K562 (cell line): ENCODE measurements at regions not wholly inside any gene's neighbourhood (a gene's known extent, or its start where the extent isn't known, plus 50 kb on each side); places are given as distances from the start of the nearest gene placed in this dataset.

ENCODE experiments used
- ATAC-seq: fragments of 200-7000 bp; cut with Tn5 transposase; 3 replicates; pipeline ENCODE4 v1.9.1; 2020; ENCODE audit warnings: moderate library complexity
- BruUV-seq: library from RNA; stranded (reverse); fragments of 400-500 nt; replicated peaks from 2 replicates; lab custom pipeline; 2021; lab: Mats Ljungman, UMichigan
- CTCF ChIA-PET: fragments of 300-600 bp; formaldehyde crosslinking; extraction: SDS; loops from one replicate; lab custom pipeline; 2021; ENCODE audit warnings: low intra/inter-chr PET ratio; lab: Yijun Ruan, JAX
- POLR2A ChIA-PET: fragments of 300-600, 350-650 bp; sonication (Branson Sonifier 250); formaldehyde crosslinking; extraction: SDS; loops from one replicate; lab custom pipeline; 2021; ENCODE audit warnings: antibody characterized with exemption, inconsistent platforms; lab: Yijun Ruan, JAX
- DNase-seq, 4 experiments: peaks; one replicate each; pipeline versions ENCODE4 v3.0.0 to v3.0.0-alpha.2; 2011 to 2018; ENCODE audit warnings: low spot score in 3 of 4, mixed read lengths in 3 of 4; ENCODE audit errors: extremely low read depth in 1 of 4
- FAIRE-seq: peaks from 2 replicates; lab custom pipeline; 2011; peaks lifted over from hg19 to GRCh38; lab: Jason Lieb, UNC
- H2AFZ ChIP-seq: 2 replicates; pipeline ENCODE4 v1.6.0; 2011; ENCODE audit warnings: low read depth, low read length, control low read depth, inconsistent platforms
- H3K27ac ChIP-seq: fragments of 200-600 bp; 3 replicates; pipeline ENCODE4 v1.8.0; 2011; ENCODE audit warnings: low read depth, mild to moderate bottlenecking, control low read depth, inconsistent platforms, low read length, moderate library complexity, mixed read lengths; ENCODE audit errors: extremely low read depth
- H3K27me3 ChIP-seq, 2 experiments: fragments of 300-600 bp in 1 of 2; 2 replicates in 1 of 2; 3 replicates in 1 of 2; pipeline versions ENCODE4 v1.6.0 to v1.8.0; 2011; ENCODE audit warnings: inconsistent platforms in 2 of 2, low read length in 2 of 2, mild to moderate bottlenecking in 1 of 2, mixed read lengths in 1 of 2, moderate library complexity in 1 of 2; ENCODE audit not compliant: control insufficient read depth in 2 of 2, insufficient read depth in 2 of 2
- H3K36me3 ChIP-seq: fragments of 300-600 bp; 3 replicates; pipeline ENCODE4 v1.8.0; 2011; ENCODE audit warnings: mild to moderate bottlenecking, low read length, inconsistent platforms; ENCODE audit not compliant: control insufficient read depth, insufficient read depth
- H3K4me1 ChIP-seq, 2 experiments: fragments of 200-600 bp in 1 of 2; replicated peaks in 1 of 2; 2 replicates in 1 of 2; 3 replicates in 1 of 2; pipeline versions ENCODE4 v1.5.1 to v1.8.0; 2011; ENCODE audit warnings: inconsistent platforms in 2 of 2, low read length in 2 of 2, mild to moderate bottlenecking in 1 of 2, mixed read lengths in 1 of 2, moderate library complexity in 1 of 2; ENCODE audit not compliant: control insufficient read depth in 2 of 2, insufficient read depth in 2 of 2
- H3K4me2 ChIP-seq: 2 replicates; pipeline ENCODE4 v1.6.1; 2011; ENCODE audit warnings: low read length, control low read depth, inconsistent platforms, mixed read lengths; ENCODE audit not compliant: insufficient read depth
- H3K4me3 ChIP-seq: fragments of 200-600 bp; sonication (generic), shearing (Covaris generic); 2 replicates; pipeline ENCODE4 v1.5.1; 2016; ENCODE audit warnings: control low read depth, inconsistent platforms
- H3K79me2 ChIP-seq: fragments of 200-600 bp; 3 replicates; pipeline ENCODE4 v1.8.0; 2011; ENCODE audit warnings: low read length, inconsistent platforms; ENCODE audit not compliant: control insufficient read depth, insufficient read depth
- H3K9ac ChIP-seq, 2 experiments: 2 replicates each; pipeline versions ENCODE4 v1.6.0 to v1.6.1; 2011; ENCODE audit warnings: low read depth in 2 of 2, low read length in 2 of 2, control low read depth in 1 of 2, inconsistent platforms in 1 of 2, mild to moderate bottlenecking in 1 of 2, mixed read lengths in 1 of 2; ENCODE audit not compliant: insufficient read depth in 1 of 2
- H3K9me1 ChIP-seq: one replicate; pipeline ENCODE4 v1.6.0; 2011; ENCODE audit warnings: inconsistent platforms, mild to moderate bottlenecking, low read length, moderate library complexity; ENCODE audit not compliant: control insufficient read depth, insufficient read depth
- H3K9me3 ChIP-seq: replicated peaks from 2 replicates; pipeline ENCODE4 v1.5.1; 2011; ENCODE audit warnings: low read depth, low read length, inconsistent platforms; ENCODE audit not compliant: control insufficient read depth, insufficient read depth
- H4K20me1 ChIP-seq: replicated peaks from 2 replicates; pipeline ENCODE4 v1.6.1; 2011; ENCODE audit warnings: low read length, inconsistent platforms, mixed read lengths; ENCODE audit not compliant: control insufficient read depth, insufficient read depth
- DMBX1 ChIP-seq: fragments of 250-450 bp; sonication (Bioruptor Pico); IDR thresholded peaks from 2 replicates; pipeline ENCODE4 v1.8.0; 2022; ENCODE audit warnings: inconsistent platforms, mild to moderate bottlenecking, moderate library complexity, borderline replicate concordance
- ZEB2 ChIP-seq: fragments of 450-650 bp; IDR thresholded peaks from 2 replicates; pipeline ENCODE4 v1.6.1; 2016
- ZFP30 ChIP-seq: fragments of 250-450 bp; sonication (Bioruptor Pico); IDR thresholded peaks from 2 replicates; pipeline ENCODE4 v1.8.0; 2022; ENCODE audit warnings: moderate library complexity, mild to moderate bottlenecking, inconsistent platforms, borderline replicate concordance
- ZNF175 ChIP-seq: fragments of 200-800 bp; sonication (Bioruptor generic); IDR thresholded peaks from 2 replicates; pipeline ENCODE4 v1.6.1; 2016; ENCODE audit warnings: low read depth, mild to moderate bottlenecking, missing genetic modification characterization, missing compliant biosample characterization
- WGBS: fragments of 100-300 bp; shearing (Covaris generic); methylation state at CpG from one replicate; pipeline ENCODE4 v1.1.6; 2016; ENCODE audit warnings: low coverage, mixed read lengths; ENCODE audit not compliant: insufficient coverage; ENCODE audit errors: missing lambda C conversion rate; 5-methylcytosine and 5-hydroxymethylcytosine counted together
- in situ Hi-C: fragments of 300-500 bp; cut with MboI; formaldehyde crosslinking; loops from 4 replicates; pipeline ENCODE4 v1.15.0; 2018; ENCODE audit warnings: inconsistent platforms, mixed read lengths
- intact Hi-C: fragments of 100-400 bp; cut with micrococcal nuclease; formaldehyde crosslinking; loops from 2 replicates; pipeline ENCODE4 v1.14.2; 2022
- TF ChIP-seq, protein P1 (sequence below): fragments of 200-400 bp; formaldehyde crosslinking; IDR thresholded peaks from 2 replicates; pipeline ENCODE4 v1.6.1; 2017; ENCODE audit warnings: mild to moderate bottlenecking, low read depth, low read length, moderate library complexity

DNA sequence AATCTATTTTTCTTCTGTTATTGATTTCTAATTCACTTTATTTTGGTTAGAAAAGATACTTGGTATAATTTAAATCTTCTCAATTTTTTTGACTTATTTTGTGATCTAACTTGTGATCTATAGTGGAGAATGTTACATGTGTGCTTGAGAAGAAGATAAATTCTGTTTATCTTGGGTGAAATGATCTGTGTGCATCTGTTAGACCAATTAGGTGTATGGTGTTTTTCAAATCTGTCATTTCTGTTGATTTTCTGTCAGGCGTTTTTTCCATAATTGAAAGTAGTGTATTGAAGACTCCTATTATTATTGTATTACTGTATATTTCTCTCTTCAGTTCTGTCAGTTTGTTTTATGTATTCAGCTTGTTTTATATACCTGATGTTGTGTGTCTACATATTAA lies 1668.3 kb downstream of the PLA2G4A start:
- H3K36me3 ChIP-seq = no peaks in the 10 kb centered on the region
- ChIA-PET CTCF (no interaction called here), POLR2A (no interaction called here)
- no TSS peak for BruUV-seq
- H3K27ac ChIP-seq = no peak overlapping the region
- H3K79me2 ChIP-seq = no peaks in the 10 kb centered on the region
- H4K20me1 ChIP-seq = no peaks in the 10 kb centered on the region
- H3K4me2 ChIP-seq = no peak overlapping the region
- H3K9me1 ChIP-seq = no peaks in the 10 kb centered on the region
- H3K9me3 ChIP-seq = 0 out of 2 replicates have a peak, but pooled peaks cover 3% of the 10 kb centered on the region
- DNase-seq (no peak), FAIRE-seq (no peak)
- H3K4me3 ChIP-seq = no peak overlapping the region
- no peaks in the 10 kb centered on the region for H3K4me1 ChIP-seq
- intact Hi-C loops = no loop called here
- H3K9ac ChIP-seq = no peak overlapping the region
- in situ Hi-C loops = no loop called here
- H3K27me3 ChIP-seq = no peaks in the 10 kb centered on the region
- TF ChIP-seq ZEB2 = no peak
- no peak for TF ChIP-seq ZNF175 (CRISPR knock-in tag)
- no peak for TF ChIP-seq DMBX1 (CRISPR knock-in tag)
- no peak for TF ChIP-seq ZFP30 (CRISPR knock-in tag)
- TF ChIP-seq, protein P1, sequence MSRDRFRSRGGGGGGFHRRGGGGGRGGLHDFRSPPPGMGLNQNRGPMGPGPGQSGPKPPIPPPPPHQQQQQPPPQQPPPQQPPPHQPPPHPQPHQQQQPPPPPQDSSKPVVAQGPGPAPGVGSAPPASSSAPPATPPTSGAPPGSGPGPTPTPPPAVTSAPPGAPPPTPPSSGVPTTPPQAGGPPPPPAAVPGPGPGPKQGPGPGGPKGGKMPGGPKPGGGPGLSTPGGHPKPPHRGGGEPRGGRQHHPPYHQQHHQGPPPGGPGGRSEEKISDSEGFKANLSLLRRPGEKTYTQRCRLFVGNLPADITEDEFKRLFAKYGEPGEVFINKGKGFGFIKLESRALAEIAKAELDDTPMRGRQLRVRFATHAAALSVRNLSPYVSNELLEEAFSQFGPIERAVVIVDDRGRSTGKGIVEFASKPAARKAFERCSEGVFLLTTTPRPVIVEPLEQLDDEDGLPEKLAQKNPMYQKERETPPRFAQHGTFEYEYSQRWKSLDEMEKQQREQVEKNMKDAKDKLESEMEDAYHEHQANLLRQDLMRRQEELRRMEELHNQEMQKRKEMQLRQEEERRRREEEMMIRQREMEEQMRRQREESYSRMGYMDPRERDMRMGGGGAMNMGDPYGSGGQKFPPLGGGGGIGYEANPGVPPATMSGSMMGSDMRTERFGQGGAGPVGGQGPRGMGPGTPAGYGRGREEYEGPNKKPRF = no peak
- TF ChIP-seq, all 486 proteins: peak for 0
- no peak overlapping the region for H2AFZ ChIP-seq
- WGBS = 0% methylated on average over 1 of the region's 1 CpG
- no peak for ATAC-seq
